Neural progenitor cell (in vitro differentiated cells): ENCODE measurements at regions not wholly inside any gene's neighbourhood (a gene's known extent, or its start where the extent isn't known, plus 50 kb on each side); places are given as distances from the start of the nearest gene placed in this dataset.

Source experiments
- DNase-seq: peaks from one replicate; pipeline ENCODE4 v3.0.0-alpha.2; 2016; ENCODE audit warnings: low spot score
- H2AFZ ChIP-seq: fragments of 200-600 bp; sonication (generic); replicated peaks from 2 replicates; pipeline ENCODE4 v1.6.1; 2016; ENCODE audit warnings: antibody characterized with exemption
- H3F3A ChIP-seq: fragments of 200-600 bp; sonication (generic); 2 replicates; pipeline ENCODE4 v1.6.1; 2016; ENCODE audit warnings: antibody characterized with exemption, low read depth
- H3K27ac ChIP-seq: fragments of 200-600 bp; sonication (generic); 2 replicates; pipeline ENCODE4 v1.5.1; 2016; ENCODE audit warnings: mild to moderate bottlenecking
- H3K27me3 ChIP-seq: fragments of 200-600 bp; sonication (generic); 2 replicates; pipeline ENCODE4 v1.6.1; 2016; ENCODE audit warnings: mild to moderate bottlenecking, moderate library complexity
- H3K36me3 ChIP-seq: fragments of 200-600 bp; sonication (generic); 2 replicates; pipeline ENCODE4 v1.5.1; 2016
- H3K4me1 ChIP-seq: fragments of 200-600 bp; sonication (generic); 2 replicates; pipeline ENCODE4 v1.6.1; 2016; ENCODE audit warnings: mixed run types
- H3K4me2 ChIP-seq: fragments of 200-600 bp; sonication (generic); 2 replicates; pipeline ENCODE4 v1.6.1; 2016
- H3K4me3 ChIP-seq: fragments of 200-600 bp; sonication (generic); 2 replicates; pipeline ENCODE4 v1.5.1; 2016
- H3K79me2 ChIP-seq: fragments of 200-600 bp; sonication (generic); 2 replicates; pipeline ENCODE4 v1.6.1; 2016; ENCODE audit warnings: low read depth
- H3K9ac ChIP-seq: fragments of 200-600 bp; sonication (generic); 2 replicates; pipeline ENCODE4 v1.6.1; 2016
- H3K9me3 ChIP-seq: fragments of 200-600 bp; sonication (generic); 2 replicates; pipeline ENCODE4 v1.5.1; 2016; ENCODE audit warnings: low read depth
- H4K20me1 ChIP-seq: fragments of 200-600 bp; sonication (generic); 2 replicates; pipeline ENCODE4 v1.6.1; 2016; ENCODE audit warnings: low read depth
- H3K27ac Mint-ChIP-seq: 3 replicates; pipeline ENCODE4 v1.8.0; 2021; ENCODE audit warnings: mixed read lengths
- H3K27me3 Mint-ChIP-seq: 2 replicates; pipeline ENCODE4 v1.8.0; 2022; ENCODE audit warnings: low read depth, mild to moderate bottlenecking, inconsistent platforms, moderate library complexity, mixed read lengths; ENCODE audit not compliant: insufficient read depth
- H3K36me3 Mint-ChIP-seq: 3 replicates; pipeline ENCODE4 v1.8.0; 2021; ENCODE audit warnings: mixed read lengths
- H3K4me1 Mint-ChIP-seq: 3 replicates; pipeline ENCODE4 v1.8.0; 2021; ENCODE audit warnings: mixed read lengths
- H3K4me3 Mint-ChIP-seq: 3 replicates; pipeline ENCODE4 v1.8.0; 2021; ENCODE audit warnings: mild to moderate bottlenecking, moderate library complexity, mixed read lengths
- H3K9me3 Mint-ChIP-seq: 3 replicates; pipeline ENCODE4 v1.8.0; 2020; ENCODE audit warnings: mixed read lengths
- EZH2 ChIP-seq: fragments of 200-600 bp; sonication (generic); IDR thresholded peaks from 2 replicates; pipeline ENCODE4 v1.6.1; 2017; ENCODE audit warnings: antibody characterized with exemption, mild to moderate bottlenecking, moderate library complexity
- EZH2phosphoT487 ChIP-seq: fragments of 200-600 bp; sonication (generic); IDR thresholded peaks from 2 replicates; pipeline ENCODE4 v1.6.1; 2017; ENCODE audit warnings: antibody characterized with exemption
- TF ChIP-seq, protein P1 (sequence below): fragments of 200-600 bp; sonication (generic); IDR thresholded peaks from 2 replicates; pipeline ENCODE4 v1.5.1; 2017; ENCODE audit warnings: antibody characterized with exemption, mild to moderate bottlenecking

DNA sequence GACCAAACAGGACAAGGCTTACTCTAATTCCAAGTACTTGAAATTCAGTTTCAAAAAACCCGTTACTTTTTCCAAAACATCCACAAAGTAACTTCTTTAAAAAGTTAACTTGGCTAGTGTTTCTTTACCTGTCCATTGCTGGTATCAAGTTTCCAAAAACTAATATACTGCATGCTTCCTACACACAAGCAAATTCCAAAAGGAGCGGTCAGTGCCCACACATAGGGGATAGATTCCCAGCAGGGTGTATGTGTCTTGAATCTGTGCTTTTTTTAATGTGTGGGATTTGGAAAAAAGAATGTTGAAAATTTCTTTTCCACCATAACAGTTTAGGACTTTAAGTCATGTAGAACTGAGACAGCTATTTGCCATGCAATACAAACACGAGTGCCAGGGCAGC, 367.8 kb upstream of the SOX9 start:
- no peaks in the 10 kb centered on the region for H4K20me1 ChIP-seq
- DNase-seq = no peak
- no peak overlapping the region for H3K4me3 ChIP-seq
- no peaks in the 10 kb centered on the region for H3K36me3 ChIP-seq
- no peaks in the 10 kb centered on the region for H3K79me2 ChIP-seq
- no peaks in the 10 kb centered on the region for H3K9me3 ChIP-seq
- no peaks in the 10 kb centered on the region for H3K4me1 Mint-ChIP-seq
- H3K27ac Mint-ChIP-seq = no peak overlapping the region
- TF ChIP-seq EZH2 = no peak
- no peak for TF ChIP-seq EZH2phosphoT487
- TF ChIP-seq, protein P1, sequence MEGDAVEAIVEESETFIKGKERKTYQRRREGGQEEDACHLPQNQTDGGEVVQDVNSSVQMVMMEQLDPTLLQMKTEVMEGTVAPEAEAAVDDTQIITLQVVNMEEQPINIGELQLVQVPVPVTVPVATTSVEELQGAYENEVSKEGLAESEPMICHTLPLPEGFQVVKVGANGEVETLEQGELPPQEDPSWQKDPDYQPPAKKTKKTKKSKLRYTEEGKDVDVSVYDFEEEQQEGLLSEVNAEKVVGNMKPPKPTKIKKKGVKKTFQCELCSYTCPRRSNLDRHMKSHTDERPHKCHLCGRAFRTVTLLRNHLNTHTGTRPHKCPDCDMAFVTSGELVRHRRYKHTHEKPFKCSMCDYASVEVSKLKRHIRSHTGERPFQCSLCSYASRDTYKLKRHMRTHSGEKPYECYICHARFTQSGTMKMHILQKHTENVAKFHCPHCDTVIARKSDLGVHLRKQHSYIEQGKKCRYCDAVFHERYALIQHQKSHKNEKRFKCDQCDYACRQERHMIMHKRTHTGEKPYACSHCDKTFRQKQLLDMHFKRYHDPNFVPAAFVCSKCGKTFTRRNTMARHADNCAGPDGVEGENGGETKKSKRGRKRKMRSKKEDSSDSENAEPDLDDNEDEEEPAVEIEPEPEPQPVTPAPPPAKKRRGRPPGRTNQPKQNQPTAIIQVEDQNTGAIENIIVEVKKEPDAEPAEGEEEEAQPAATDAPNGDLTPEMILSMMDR = no peak
- H3K9ac ChIP-seq = no peak overlapping the region
- H3K27me3 Mint-ChIP-seq = no peaks in the 10 kb centered on the region
- no peak overlapping the region for H2AFZ ChIP-seq
- no peaks in the 10 kb centered on the region for H3K4me1 ChIP-seq
- H3K36me3 Mint-ChIP-seq = no peaks in the 10 kb centered on the region
- no peaks in the 10 kb centered on the region for H3K9me3 Mint-ChIP-seq
- no peaks in the 10 kb centered on the region for H3F3A ChIP-seq
- no peaks in the 10 kb centered on the region for H3K27me3 ChIP-seq
- no peak overlapping the region for H3K27ac ChIP-seq
- no peak overlapping the region for H3K4me3 Mint-ChIP-seq
- H3K4me2 ChIP-seq = no peak overlapping the region

DNA sequence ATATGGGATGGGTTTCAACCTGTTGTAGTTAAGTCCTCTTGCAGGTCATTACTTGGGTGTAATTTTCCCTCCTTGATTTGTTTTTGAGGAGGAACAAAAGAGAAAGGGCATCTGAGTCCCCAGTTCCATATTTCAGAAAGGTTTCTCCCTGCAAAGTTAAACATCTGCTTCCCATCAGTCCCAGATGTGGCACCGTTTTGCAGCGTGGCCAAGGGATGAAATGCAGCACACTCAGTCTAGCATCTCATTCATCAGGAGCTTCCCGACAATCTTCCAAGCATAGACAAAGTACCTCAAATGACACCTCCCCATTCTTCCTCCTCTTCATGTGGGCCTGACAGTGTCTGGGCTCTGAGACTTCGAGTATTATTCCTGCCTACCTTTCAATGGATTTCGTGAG, 363.7 kb upstream of the SOX9 start:
- no peaks in the 10 kb centered on the region for H3K9me3 Mint-ChIP-seq
- no peak overlapping the region for H2AFZ ChIP-seq
- H3K36me3 ChIP-seq = no peaks in the 10 kb centered on the region
- H3K4me1 ChIP-seq = no peaks in the 10 kb centered on the region
- no peaks in the 10 kb centered on the region for H3K36me3 Mint-ChIP-seq
- no peak for DNase-seq
- TF ChIP-seq EZH2 (no peak), EZH2phosphoT487 (no peak)
- TF ChIP-seq, protein P1 = no peak
- H3K4me3 ChIP-seq = no peak overlapping the region
- H4K20me1 ChIP-seq = no peaks in the 10 kb centered on the region
- no peaks in the 10 kb centered on the region for H3K9me3 ChIP-seq
- H3F3A ChIP-seq = no peaks in the 10 kb centered on the region
- H3K79me2 ChIP-seq = no peaks in the 10 kb centered on the region
- H3K4me3 Mint-ChIP-seq = no peak overlapping the region
- no peak overlapping the region for H3K27ac ChIP-seq
- no peak overlapping the region for H3K27ac Mint-ChIP-seq
- no peak overlapping the region for H3K4me2 ChIP-seq
- H3K27me3 Mint-ChIP-seq = no peaks in the 10 kb centered on the region
- no peak overlapping the region for H3K9ac ChIP-seq
- no peaks in the 10 kb centered on the region for H3K27me3 ChIP-seq
- no peaks in the 10 kb centered on the region for H3K4me1 Mint-ChIP-seq

DNA sequence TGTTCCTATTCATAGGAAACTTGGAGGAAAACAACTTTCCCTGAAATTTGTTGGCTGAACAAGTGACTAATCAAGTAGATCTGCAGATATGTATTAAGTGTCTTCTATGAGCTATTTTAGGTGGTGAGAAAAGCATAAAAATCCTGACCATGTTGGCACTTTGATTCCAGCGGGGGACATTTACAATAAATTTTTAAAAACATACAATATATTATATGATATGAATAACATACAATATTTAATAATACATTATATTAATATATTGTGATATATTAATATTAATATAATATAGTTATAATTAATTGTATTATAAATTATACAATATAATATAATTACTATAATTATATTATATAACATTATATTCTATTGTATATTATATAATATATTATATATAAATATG, 362.9 kb upstream of the SOX9 start:
- no peak overlapping the region for H3K4me2 ChIP-seq
- no peaks in the 10 kb centered on the region for H4K20me1 ChIP-seq
- Mint-ChIP-seq H3K27me3 (no peaks in the 10 kb centered on the region), H3K27ac (no peak overlapping the region), H3K4me1 (no peaks in the 10 kb centered on the region), H3K4me3 (no peak overlapping the region), H3K9me3 (no peaks in the 10 kb centered on the region), H3K36me3 (no peaks in the 10 kb centered on the region)
- no peaks in the 10 kb centered on the region for H3F3A ChIP-seq
- TF ChIP-seq, protein P1 = no peak
- no peak for TF ChIP-seq EZH2phosphoT487
- no peak for TF ChIP-seq EZH2
- no peak overlapping the region for H3K9ac ChIP-seq
- H3K27ac ChIP-seq = no peak overlapping the region
- no peaks in the 10 kb centered on the region for H3K79me2 ChIP-seq
- no peaks in the 10 kb centered on the region for H3K4me1 ChIP-seq
- no peak for DNase-seq
- H3K9me3 ChIP-seq = no peaks in the 10 kb centered on the region
- H2AFZ ChIP-seq = no peak overlapping the region
- no peaks in the 10 kb centered on the region for H3K36me3 ChIP-seq
- H3K27me3 ChIP-seq = no peaks in the 10 kb centered on the region
- H3K4me3 ChIP-seq = no peak overlapping the region
